PC-3 (cell line): ENCODE measurements at regions not wholly inside any gene's neighbourhood (a gene's known extent, or its start where the extent isn't known, plus 50 kb on each side); places are given as distances from the start of the nearest gene placed in this dataset.

ENCODE experiments used
- ATAC-seq: fragments of 200-7000 bp; cut with Tn5 transposase; 2 replicates; pipeline ENCODE4 v1.9.1; 2020; ENCODE audit warnings: mild to moderate bottlenecking, moderate library complexity
- BruUV-seq: library from RNA; stranded (reverse); fragments of 400-500 nt; replicated peaks from 2 replicates; lab custom pipeline; 2021; lab: Mats Ljungman, UMichigan
- CTCF ChIA-PET: fragments of 300-600 bp; sonication (Branson Sonifier 250); formaldehyde crosslinking; loops from one replicate; lab custom pipeline; 2022; ENCODE audit warnings: antibody characterized with exemption; lab: Charles Lee
- POLR2A ChIA-PET: fragments of 300-600 bp; sonication (Branson Sonifier 250); formaldehyde crosslinking; loops from one replicate; lab custom pipeline; 2022; ENCODE audit warnings: antibody characterized with exemption; ENCODE audit not compliant: unreplicated experiment; lab: Charles Lee
- DNase-seq: peaks from one replicate; pipeline ENCODE4 v3.0.0-alpha.2; 2015
- H2AFZ ChIP-seq: fragments of 300-600 bp; sonication (generic); 2 replicates; pipeline ENCODE4 v1.6.0; 2016; ENCODE audit warnings: antibody characterized with exemption, low read length
- H3F3A ChIP-seq: fragments of 300-600 bp; sonication (generic); one replicate; pipeline ENCODE4 v1.6.0; 2017; ENCODE audit warnings: antibody characterized with exemption, low read length, control low read depth, mild to moderate bottlenecking; ENCODE audit not compliant: unreplicated experiment
- H3K27ac ChIP-seq: fragments of 300-600 bp; sonication (generic); 2 replicates; pipeline ENCODE4 v1.5.1; 2016; ENCODE audit warnings: mild to moderate bottlenecking, low read length
- H3K27me3 ChIP-seq: fragments of 300-600 bp; sonication (generic); 2 replicates; pipeline ENCODE4 v1.6.1; 2016; ENCODE audit warnings: low read length, mixed read lengths
- H3K36me3 ChIP-seq: fragments of 300-600 bp; sonication (generic); 2 replicates; pipeline ENCODE4 v1.6.1; 2016; ENCODE audit warnings: low read depth, mixed run types, low read length, mixed read lengths
- H3K4me1 ChIP-seq: fragments of 300-600 bp; sonication (generic); 2 replicates; pipeline ENCODE4 v1.5.1; 2016; ENCODE audit warnings: low read length; ENCODE audit not compliant: insufficient read depth
- H3K4me2 ChIP-seq: fragments of 300-600 bp; sonication (generic); 2 replicates; pipeline ENCODE4 v1.6.0; 2016; ENCODE audit warnings: low read length
- H3K4me3 ChIP-seq: fragments of 300-600 bp; sonication (generic); 2 replicates; pipeline ENCODE4 v1.5.1; 2016; ENCODE audit warnings: mild to moderate bottlenecking, low read length, mixed read lengths
- H3K79me2 ChIP-seq: fragments of 300-600 bp; sonication (generic); 2 replicates; pipeline ENCODE4 v1.6.1; 2017; ENCODE audit warnings: low read length, mixed read lengths
- H3K9ac ChIP-seq: fragments of 300-600 bp; sonication (generic); 2 replicates; pipeline ENCODE4 v1.6.0; 2016; ENCODE audit warnings: mild to moderate bottlenecking, low read length
- H3K9me2 ChIP-seq: fragments of 300-600 bp; sonication (generic); replicated peaks from 2 replicates; pipeline ENCODE4 v1.6.1; 2016; ENCODE audit warnings: mixed run types, low read length, mixed read lengths
- H3K9me3 ChIP-seq: fragments of 300-600 bp; sonication (generic); 2 replicates; pipeline ENCODE4 v1.6.1; 2016; ENCODE audit warnings: low read length, mixed read lengths
- H4K20me1 ChIP-seq: fragments of 300-600 bp; sonication (generic); 2 replicates; pipeline ENCODE4 v1.6.1; 2016; ENCODE audit warnings: low read length, mixed read lengths
- CTCF ChIP-seq: fragments of 300-600 bp; sonication (generic); conservative IDR thresholded peaks from 2 replicates; pipeline ENCODE4 v1.5.1; 2017; ENCODE audit warnings: antibody characterized with exemption, low read depth, mild to moderate bottlenecking, low read length
- EZH2 ChIP-seq: fragments of 300-600 bp; sonication (generic); IDR thresholded peaks from one replicate; pipeline ENCODE4 v1.6.1; 2017; ENCODE audit warnings: antibody characterized with exemption, mild to moderate bottlenecking, low read length; ENCODE audit not compliant: unreplicated experiment
- EZH2phosphoT487 ChIP-seq: fragments of 300-600 bp; sonication (generic); IDR thresholded peaks from 2 replicates; pipeline ENCODE4 v1.6.1; 2018; ENCODE audit warnings: mild to moderate bottlenecking, antibody characterized with exemption, low read length, borderline replicate concordance
- intact Hi-C: fragments of 100-400 bp; cut with micrococcal nuclease; formaldehyde crosslinking; loops from 2 replicates; pipeline ENCODE4 v1.9.0; 2023

GRCh38 chr9:135212961-135213360 is 125.5 kb downstream of the OLFM1 start:
- Histone ChIP-seq H4K20me1 (no peaks in the 10 kb centered on the region), H3K4me3 (no peak overlapping the region), H3K79me2 (no peaks in the 10 kb centered on the region), H3K27ac (no peak overlapping the region), H3K4me2 (no peak overlapping the region), H3K27me3 (peaks cover 28% of the 10 kb centered on the region), H3K9me3 (no peaks in the 10 kb centered on the region), H2AFZ (no peak overlapping the region), H3K9ac (no peak overlapping the region), H3F3A (no peaks in the 10 kb centered on the region), H3K9me2 (no peaks in the 10 kb centered on the region), H3K36me3 (no peaks in the 10 kb centered on the region), H3K4me1 (no peaks in the 10 kb centered on the region)
- BruUV-seq, result no TSS peak
- TF ChIP-seq CTCF (no peak), EZH2 (no peak), EZH2phosphoT487 (no peak)
- POLR2A ChIA-PET, result no interaction called here
- intact Hi-C loops, result no loop called here
- CTCF ChIA-PET, result no interaction called here
- DNase-seq (no peak), ATAC-seq (no peak)

DNA sequence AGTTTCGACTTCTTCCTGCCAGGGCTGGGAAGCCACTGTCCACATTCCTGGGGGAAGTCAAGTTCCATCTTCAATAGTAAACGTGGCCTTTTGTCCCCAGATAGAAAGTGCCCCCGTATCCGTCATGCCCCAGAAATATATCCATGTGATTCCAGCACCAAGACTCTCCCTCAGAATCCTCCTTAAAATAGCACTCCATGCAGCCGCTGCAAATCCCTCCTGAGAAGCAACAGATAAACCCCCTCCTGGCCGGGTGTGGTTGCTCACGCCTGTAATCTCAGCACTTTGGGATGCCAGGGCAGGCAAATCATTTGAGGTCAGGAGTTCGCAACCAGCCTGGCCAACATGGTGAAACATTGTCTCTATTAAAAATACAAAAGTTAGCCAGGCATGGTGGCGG is 126.1 kb downstream of the OLFM1 start:
- no peak for DNase-seq
- no peak overlapping the region for H3K9ac ChIP-seq
- no TSS peak for BruUV-seq
- POLR2A ChIA-PET, result no interaction called here
- H3K79me2 ChIP-seq, result no peaks in the 10 kb centered on the region
- no peak overlapping the region for H2AFZ ChIP-seq
- no peaks in the 10 kb centered on the region for H3K4me1 ChIP-seq
- ATAC-seq, result no peak
- H3K9me2 ChIP-seq, result no peaks in the 10 kb centered on the region
- no peak overlapping the region for H3K27ac ChIP-seq
- CTCF ChIA-PET, result no interaction called here
- H4K20me1 ChIP-seq, result no peaks in the 10 kb centered on the region
- intact Hi-C loops, result no loop called here
- H3K4me2 ChIP-seq, result no peak overlapping the region
- H3F3A ChIP-seq, result no peaks in the 10 kb centered on the region
- peaks cover 33% of the 10 kb centered on the region for H3K27me3 ChIP-seq
- no peak for TF ChIP-seq EZH2
- no peak for TF ChIP-seq EZH2phosphoT487
- no peak for TF ChIP-seq CTCF
- H3K9me3 ChIP-seq, result no peaks in the 10 kb centered on the region
- H3K4me3 ChIP-seq, result no peak overlapping the region
- H3K36me3 ChIP-seq, result no peaks in the 10 kb centered on the region

- H3K9me2 ChIP-seq, result no peaks in the 10 kb centered on the region
- no TSS peak for BruUV-seq
- no peak for ATAC-seq
- no peak overlapping the region for H3K27ac ChIP-seq
- H3K4me1 ChIP-seq, result no peaks in the 10 kb centered on the region
- no peak for DNase-seq
- H3K9me3 ChIP-seq, result no peaks in the 10 kb centered on the region
- ChIA-PET POLR2A (no interaction called here), CTCF (no interaction called here)
- no peak overlapping the region for H3K4me2 ChIP-seq
- no peaks in the 10 kb centered on the region for H4K20me1 ChIP-seq
- no peaks in the 10 kb centered on the region for H3F3A ChIP-seq
- no peak overlapping the region for H2AFZ ChIP-seq
- TF ChIP-seq CTCF, result no peak
- H3K79me2 ChIP-seq, result no peaks in the 10 kb centered on the region
- H3K36me3 ChIP-seq, result no peaks in the 10 kb centered on the region
- H3K9ac ChIP-seq, result no peak overlapping the region
- peaks cover 38% of the 10 kb centered on the region for H3K27me3 ChIP-seq
- no peak overlapping the region for H3K4me3 ChIP-seq
- intact Hi-C loops, result no loop called here
Measured at GRCh38 chr9:135214054-135214640, 126.7 kb downstream of the OLFM1 start.
